ENCODE measurements at regions not wholly inside any gene's neighbourhood (a gene's known extent, or its start where the extent isn't known, plus 50 kb on each side); places are given as distances from the start of the nearest gene placed in this dataset.

- H3K4me3 ChIP-seq: no peak overlapping the region
- no peaks in the 10 kb centered on the region for H3K4me1 ChIP-seq
- no peak for ATAC-seq
- DNase-seq: no peak
- H3K9me3 ChIP-seq: no peaks in the 10 kb centered on the region
- H3K27ac ChIP-seq: no peak overlapping the region
- intact Hi-C loops (cut with DNase I): no loop called here
- H3K27me3 ChIP-seq: peaks cover 7% of the 10 kb centered on the region
- no peak for TF ChIP-seq CTCF (IDR thresholded peaks at IDR 0.05)
- H3K36me3 ChIP-seq: no peaks in the 10 kb centered on the region
Measured at GRCh38 chr2:219775506-219775905, 148.1 kb downstream of the SLC4A3 start.

- H3K36me3 ChIP-seq: no peaks in the 10 kb centered on the region
- ATAC-seq: no peak
- no peak overlapping the region for H3K4me3 ChIP-seq
- TF ChIP-seq CTCF (IDR thresholded peaks at IDR 0.05): no peak
- H3K27ac ChIP-seq: no peak overlapping the region
- DNase-seq: no peak
- H3K27me3 ChIP-seq: peaks cover 7% of the 10 kb centered on the region
- H3K4me1 ChIP-seq: no peaks in the 10 kb centered on the region
- intact Hi-C loops (cut with DNase I): no loop called here
- H3K9me3 ChIP-seq: no peaks in the 10 kb centered on the region
Measured at GRCh38 chr2:219777388-219777787, 150.0 kb downstream of the SLC4A3 start.

- Histone ChIP-seq H3K4me1 (no peaks in the 10 kb centered on the region), H3K9me3 (no peaks in the 10 kb centered on the region), H3K27me3 (peaks cover 7% of the 10 kb centered on the region), H3K27ac (no peak overlapping the region), H3K4me3 (no peak overlapping the region), H3K36me3 (no peaks in the 10 kb centered on the region)
- intact Hi-C loops (cut with DNase I): no loop called here
- TF ChIP-seq CTCF (IDR thresholded peaks at IDR 0.05): no peak
- ATAC-seq (no peak), DNase-seq (no peak)
Measured at GRCh38 chr2:219778189-219778588, 150.8 kb downstream of the SLC4A3 start.

- no peaks in the 10 kb centered on the region for H3K36me3 ChIP-seq
- TF ChIP-seq CTCF (IDR thresholded peaks at IDR 0.05): no peak
- no peaks in the 10 kb centered on the region for H3K4me1 ChIP-seq
- no peaks in the 10 kb centered on the region for H3K27me3 ChIP-seq
- H3K27ac ChIP-seq: no peak overlapping the region
- no peak overlapping the region for H3K4me3 ChIP-seq
- H3K9me3 ChIP-seq: no peaks in the 10 kb centered on the region
- intact Hi-C loops (cut with DNase I): no loop called here
- ATAC-seq: no peak
- no peak for DNase-seq
Measured at GRCh38 chr2:219782737-219783348, 155.4 kb downstream of the SLC4A3 start.

GRCh38 chr2:219783359-219783975, 156.0 kb downstream of the SLC4A3 start:
- Histone ChIP-seq H3K27me3 (no peaks in the 10 kb centered on the region), H3K9me3 (no peaks in the 10 kb centered on the region), H3K4me1 (no peaks in the 10 kb centered on the region), H3K4me3 (no peak overlapping the region), H3K36me3 (no peaks in the 10 kb centered on the region), H3K27ac (no peak overlapping the region)
- no peak for ATAC-seq
- no peak for TF ChIP-seq CTCF (IDR thresholded peaks at IDR 0.05)
- intact Hi-C loops (cut with DNase I): no loop called here
- DNase-seq: no peak

Data from upper lobe of right lung (tissue), 1 donor.